Stimulated activated CD4-positive, alpha-beta T cell treated with anti-CD3 and anti-CD28 coated beads, Interleukin-12 subunit alpha, Interleukin-12 subunit beta, amount 100 ng/mL, for 48 hours (primary cell): ENCODE measurements at regions not wholly inside any gene's neighbourhood (a gene's known extent, or its start where the extent isn't known, plus 50 kb on each side); places are given as distances from the start of the nearest gene placed in this dataset.

Source experiments
- DNase-seq, 3 donors: peaks; one replicate each; pipeline ENCODE4 v3.0.0-alpha.2; 2020; ENCODE audit warnings: low read depth in 2 of 3, low spot score in 1 of 3

- no peak for DNase-seq
Observed at GRCh38 chr9:134214386-134214765, 50.0 kb upstream of the RNU6ATAC start.

GRCh38 chr9:134214766-134215419, 50.5 kb upstream of the RNU6ATAC start:
- DNase-seq = no peak

GRCh38 chr9:134215420-134215698, 51.0 kb upstream of the RNU6ATAC start:
- no peak for DNase-seq

DNA sequence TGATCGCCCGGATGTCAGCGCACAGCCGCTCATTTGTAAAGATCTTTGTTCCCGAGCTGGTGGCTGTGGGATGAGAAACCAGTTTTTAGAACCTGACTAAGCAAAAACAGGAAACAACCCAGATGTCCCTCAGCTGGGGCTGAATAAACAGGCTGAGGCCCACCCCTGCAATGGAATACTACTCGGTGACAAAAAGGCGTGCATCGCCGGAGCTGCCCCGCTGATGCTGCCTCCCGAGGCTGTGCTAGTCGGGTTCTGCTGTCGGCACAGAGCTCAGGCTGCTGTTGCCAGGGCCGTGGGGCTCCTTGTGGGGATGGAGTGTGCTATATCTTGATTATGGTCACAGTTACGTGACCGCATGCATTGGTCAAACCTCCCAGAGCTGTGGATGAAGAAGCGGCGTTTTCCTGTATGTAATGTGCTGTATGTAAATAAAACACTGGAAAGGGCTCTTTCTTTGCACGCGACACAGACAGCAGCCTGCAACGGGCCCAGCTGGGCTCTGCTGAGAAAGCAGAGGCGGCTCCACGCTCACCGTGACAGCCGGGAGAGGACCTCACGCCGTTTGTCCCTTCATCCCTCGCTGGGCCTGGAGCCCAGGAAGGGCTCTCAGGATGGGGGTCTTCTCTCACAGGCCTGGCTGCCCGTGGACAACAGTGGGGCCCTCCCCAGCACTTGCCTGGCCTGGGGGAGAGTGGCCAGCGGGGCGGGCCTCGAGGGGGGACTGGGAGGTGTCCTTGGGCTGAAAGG, 51.5 kb upstream of the RNU6ATAC start:
- DNase-seq = no peak

DNA sequence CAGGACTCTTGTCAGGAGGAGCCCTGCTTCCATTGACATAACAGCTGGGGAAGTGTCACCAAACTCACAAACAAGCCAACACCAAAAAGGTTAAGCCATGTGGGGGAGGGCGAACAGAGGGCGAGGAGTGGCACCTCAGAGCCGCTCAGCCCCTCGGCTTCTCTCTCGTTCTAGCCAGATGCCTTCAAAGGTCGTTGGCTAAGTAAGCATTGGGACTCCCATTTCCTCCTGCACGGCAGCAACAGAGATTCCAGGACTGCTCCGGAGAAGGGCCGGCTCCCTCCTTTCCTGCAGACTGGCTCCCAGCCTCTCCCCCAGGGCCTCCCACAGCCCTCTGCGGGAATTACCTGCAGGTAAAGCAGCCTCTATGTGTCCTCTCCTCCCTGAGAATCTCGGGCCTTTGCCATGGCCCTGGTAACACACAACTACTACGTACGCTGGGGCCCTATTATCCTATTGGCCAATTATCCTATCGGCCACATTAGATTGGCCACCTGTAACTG, 52.1 kb upstream of the RNU6ATAC start:
- DNase-seq = no peak

GRCh38 chr9:134216961-134217360, 52.6 kb upstream of the RNU6ATAC start:
- no peak for DNase-seq

DNA sequence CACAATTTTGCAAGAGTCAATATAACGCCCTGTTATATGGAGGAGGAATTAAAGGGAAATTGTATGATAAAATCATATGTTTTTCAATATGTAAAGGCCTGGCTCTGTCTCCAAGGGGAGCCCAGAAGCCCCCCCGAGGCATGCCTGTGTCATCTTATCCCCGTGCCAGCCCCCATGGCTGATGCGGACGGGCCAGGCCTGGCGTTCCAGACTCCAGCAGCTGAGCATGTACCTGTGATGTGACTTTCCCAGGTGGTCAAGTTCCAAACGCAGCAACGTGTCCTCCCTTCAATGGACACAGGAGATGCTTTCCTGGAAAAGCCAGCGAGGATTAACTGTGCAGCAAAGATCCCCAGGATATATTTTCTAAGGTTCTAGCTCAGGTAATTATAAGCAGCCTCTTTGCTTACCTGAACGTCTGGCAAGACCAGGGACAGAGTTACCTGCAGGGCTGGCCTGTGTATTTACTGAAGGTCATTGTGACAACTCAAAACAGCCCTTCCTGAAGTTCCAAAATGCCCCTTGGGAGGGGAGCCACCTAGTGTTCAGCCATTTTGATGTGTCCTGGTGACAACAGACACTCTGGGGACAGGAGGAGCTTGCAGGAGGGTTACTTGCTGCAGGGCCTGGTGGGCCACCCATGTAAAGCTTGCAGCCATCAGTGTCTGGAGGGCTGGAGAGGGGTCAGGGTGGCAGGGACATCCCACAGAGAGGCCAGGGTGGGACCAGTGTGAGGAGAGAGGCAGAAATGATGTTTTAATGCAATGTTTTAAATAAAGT, 53.3 kb upstream of the RNU6ATAC start:
- no peak for DNase-seq

DNA sequence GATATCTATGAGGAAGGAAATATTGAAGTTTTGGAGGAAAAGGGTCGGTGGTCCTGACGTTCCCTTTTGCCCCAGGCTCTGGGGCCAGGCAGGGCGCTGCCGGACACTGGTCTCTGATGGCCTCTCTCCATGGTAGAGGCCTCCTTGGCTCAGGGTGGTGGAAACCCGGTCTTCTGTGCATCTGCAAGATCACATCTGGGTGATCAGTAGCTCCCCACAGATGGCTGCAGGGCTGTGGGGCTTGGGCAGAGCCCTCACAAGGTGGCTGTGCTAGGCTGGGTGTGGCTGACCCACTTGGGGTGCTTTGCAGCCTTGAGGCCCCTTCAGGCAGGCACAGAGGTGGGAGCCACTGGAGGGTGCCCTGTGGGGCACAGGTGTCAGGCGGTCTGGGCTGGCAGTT, 53.9 kb upstream of the RNU6ATAC start:
- DNase-seq = no peak

- no peak for DNase-seq
Observed at GRCh38 chr9:134219646-134220060, 55.3 kb upstream of the RNU6ATAC start.

GRCh38 chr9:134220311-134220710, 55.9 kb upstream of the RNU6ATAC start:
- DNase-seq = no peak

GRCh38 chr9:134221273-134222017, 57.1 kb upstream of the RNU6ATAC start:
- DNase-seq = no peak

DNA sequence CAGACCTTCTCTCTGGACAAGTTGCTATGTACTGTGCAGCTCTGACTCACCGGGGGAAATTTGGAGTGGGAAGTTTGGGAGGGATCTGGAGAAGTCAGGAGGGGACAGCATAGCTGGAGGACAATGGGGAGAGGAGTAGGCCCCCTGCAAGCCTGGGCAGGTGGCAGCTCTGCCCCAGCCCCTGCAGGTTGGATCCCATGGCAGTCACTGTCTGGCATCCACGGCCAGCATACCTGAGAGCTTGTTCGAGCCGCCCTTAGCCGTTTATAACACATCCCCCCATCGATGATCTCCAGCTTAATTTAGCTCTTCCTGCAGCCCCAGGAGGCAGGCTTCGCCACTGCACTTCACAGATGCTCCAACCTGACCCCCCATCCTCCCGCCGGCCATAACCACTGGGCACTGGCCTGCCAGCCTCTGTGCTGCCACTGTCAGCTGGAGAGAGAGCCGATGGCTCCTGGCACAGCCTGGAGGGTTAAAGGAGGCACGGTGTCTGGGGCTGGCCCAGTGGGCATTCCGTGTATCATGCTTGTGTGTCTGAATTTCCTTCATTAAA, 57.7 kb upstream of the RNU6ATAC start:
- DNase-seq = no peak

DNA sequence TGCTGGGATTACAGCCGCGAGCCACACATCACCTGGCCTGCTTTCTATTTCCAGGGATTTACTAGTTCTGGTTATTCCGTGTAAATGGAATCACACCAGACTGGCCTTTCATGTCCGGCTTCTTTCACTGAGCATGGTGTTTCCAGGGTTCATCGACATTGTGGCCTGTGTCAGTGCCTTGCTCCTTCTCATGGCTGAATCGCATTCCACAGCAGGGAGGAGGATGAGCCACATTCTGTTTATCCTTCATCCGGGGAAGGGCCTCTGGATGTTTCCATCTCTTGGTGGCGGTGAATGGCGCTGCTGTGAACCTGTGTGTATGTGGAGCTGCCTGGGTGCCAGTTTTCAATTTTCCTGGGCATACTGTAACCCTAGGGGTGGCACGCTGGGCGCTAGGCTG, 58.7 kb upstream of the RNU6ATAC start:
- no peak for DNase-seq

- no peak for DNase-seq
Observed at GRCh38 chr9:134223591-134224122, 59.3 kb upstream of the RNU6ATAC start.

DNA sequence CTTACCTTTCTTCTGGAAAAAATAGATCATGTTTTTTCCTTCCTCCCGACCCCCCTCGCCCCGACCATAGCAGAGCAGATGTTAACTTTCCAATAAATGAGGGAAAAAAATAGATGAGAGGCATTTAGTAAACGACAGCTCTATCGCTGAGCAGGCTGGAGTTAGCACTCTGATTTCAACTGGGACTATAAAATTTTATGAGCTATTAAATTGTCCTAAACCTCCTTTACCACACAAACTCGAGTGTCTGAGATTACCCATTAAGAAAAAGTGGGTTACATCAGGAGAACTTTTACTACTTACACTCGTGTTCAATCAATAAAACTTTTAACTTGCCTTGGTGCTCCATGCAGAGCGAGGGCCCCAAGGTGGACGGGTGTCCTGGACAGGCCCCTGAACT, 59.8 kb upstream of the RNU6ATAC start:
- no peak for DNase-seq

- DNase-seq = no peak
Observed at GRCh38 chr9:134224567-134225093, 60.3 kb upstream of the RNU6ATAC start.

GRCh38 chr9:134225186-134225585, 60.8 kb upstream of the RNU6ATAC start:
- DNase-seq = no peak

DNA sequence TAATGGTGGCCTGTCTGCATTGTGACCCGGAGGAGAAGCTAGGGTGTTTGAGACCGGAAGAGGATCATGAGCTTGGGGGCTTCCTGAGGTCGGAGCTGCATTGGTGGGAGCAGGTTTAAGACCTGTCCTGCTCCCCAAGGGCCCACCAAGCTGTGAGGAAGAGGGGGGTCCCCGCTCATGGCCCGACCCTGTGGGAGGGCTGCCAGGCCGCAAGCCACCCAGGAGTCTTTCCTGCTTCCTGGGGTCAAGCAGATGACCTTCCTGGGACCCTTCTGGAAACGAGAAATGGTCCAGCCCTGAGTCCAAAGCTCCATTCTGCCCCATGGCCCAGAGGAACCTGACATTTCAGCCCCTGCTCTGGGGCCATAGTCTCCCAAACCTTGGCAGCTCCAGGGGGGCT, 61.5 kb upstream of the RNU6ATAC start:
- DNase-seq = no peak

- DNase-seq = no peak
Observed at GRCh38 chr9:134226221-134226930, 62.0 kb upstream of the RNU6ATAC start.
